GM18502 (cell line): ENCODE measurements at regions not wholly inside any gene's neighbourhood (a gene's known extent, or its start where the extent isn't known, plus 50 kb on each side); places are given as distances from the start of the nearest gene placed in this dataset.

Experiments
- ATAC-seq: cut with Tn5 transposase; IDR thresholded peaks from one replicate; pipeline ENCODE4 v1.9.1; 2021; ENCODE audit warnings: mild to moderate bottlenecking; ENCODE audit not compliant: unreplicated experiment, poor library complexity

- no peak for ATAC-seq
Observed at GRCh38 chr7:42625421-42625820, 286.4 kb downstream of the C7orf25 start.

GRCh38 chr7:42624471-42624870, 287.4 kb downstream of the C7orf25 start:
- ATAC-seq = no peak

GRCh38 chr7:42621543-42622219, 290.2 kb downstream of the C7orf25 start:
- no peak for ATAC-seq

GRCh38 chr7:42618651-42619360, 293.1 kb downstream of the C7orf25 start:
- ATAC-seq = no peak

- no peak for ATAC-seq
Observed at GRCh38 chr7:42617806-42618457, 293.9 kb downstream of the C7orf25 start.

GRCh38 chr7:42617071-42617765, 294.7 kb downstream of the C7orf25 start:
- no peak for ATAC-seq

GRCh38 chr7:42614636-42615035, 297.2 kb downstream of the C7orf25 start:
- no peak for ATAC-seq

- no peak for ATAC-seq
Observed at GRCh38 chr7:42611961-42612360, 299.9 kb downstream of the C7orf25 start.

GRCh38 chr7:42611289-42611928, 300.5 kb downstream of the C7orf25 start:
- no peak for ATAC-seq

- ATAC-seq = no peak
Observed at GRCh38 chr7:42606193-42606905, 305.5 kb downstream of the C7orf25 start.

- no peak for ATAC-seq
Observed at GRCh38 chr7:42605406-42606192, 306.3 kb downstream of the C7orf25 start.

GRCh38 chr7:42603496-42603895, 308.4 kb downstream of the C7orf25 start:
- no peak for ATAC-seq

- no peak for ATAC-seq
Observed at GRCh38 chr7:42597300-42597699, 314.6 kb downstream of the C7orf25 start.

- ATAC-seq = no peak
Observed at GRCh38 chr7:42596737-42597136, 315.1 kb downstream of the C7orf25 start.

GRCh38 chr7:42593860-42594259, 318.0 kb downstream of the C7orf25 start:
- no peak for ATAC-seq

GRCh38 chr7:42590771-42591310, 321.0 kb downstream of the C7orf25 start:
- no peak for ATAC-seq

- ATAC-seq = no peak
Observed at GRCh38 chr7:42588876-42589275, 323.0 kb downstream of the C7orf25 start.

- no peak for ATAC-seq
Observed at GRCh38 chr7:42587806-42588205, 324.1 kb downstream of the C7orf25 start.

GRCh38 chr7:42580061-42580460, 331.8 kb downstream of the C7orf25 start:
- no peak for ATAC-seq
